Body of pancreas (tissue), 4 donors: ENCODE measurements at regions not wholly inside any gene's neighbourhood (a gene's known extent, or its start where the extent isn't known, plus 50 kb on each side); places are given as distances from the start of the nearest gene placed in this dataset.

Source experiments
- ATAC-seq: fragments of 150-250 bp; one replicate; pipeline ENCODE4 v1.9.1; 2016
- DNase-seq, 4 donors: peaks; one replicate each; pipeline ENCODE4 v3.0.0-alpha.2; 2019
- H3K27ac ChIP-seq, 4 donors: fragments of 200-600 bp; sonication (generic); 1 replicate in 3 of 4; 2 replicates in 1 of 4; pipeline versions ENCODE4 v1.5.1 to v1.6.1; 2016 to 2019; ENCODE audit warnings: mild to moderate bottlenecking in 1 of 4, mixed read lengths in 1 of 4, moderate library complexity in 1 of 4
- H3K27me3 ChIP-seq, 2 donors: fragments of 200-600 bp; sonication (generic); one replicate each; pipeline ENCODE4 v1.6.0; 2016; ENCODE audit warnings: mild to moderate bottlenecking in 1 of 2
- H3K36me3 ChIP-seq, 2 donors: fragments of 200-600 bp; sonication (generic); replicated peaks in 1 of 2; 2 replicates each; pipeline ENCODE4 v1.5.1; 2016; ENCODE audit warnings: low read depth in 2 of 2; ENCODE audit not compliant: insufficient read depth in 1 of 2
- H3K4me1 ChIP-seq: fragments of 200-600 bp; sonication (generic); one replicate; pipeline ENCODE4 v1.6.0; 2016
- H3K4me3 ChIP-seq, 2 donors: fragments of 200-600 bp; sonication (generic); 1 replicate in 1 of 2; 2 replicates in 1 of 2; pipeline ENCODE4 v1.5.1; 2016 to 2019
- H3K9me3 ChIP-seq, 3 donors: fragments of 200-600 bp; sonication (generic); 1 replicate in 2 of 3; 2 replicates in 1 of 3; pipeline ENCODE4 v1.5.1; 2016
- CTCF ChIP-seq, 7 experiments: fragments of 450-650 bp in 4 of 7; fragments of 200-600 bp in 3 of 7; sonication (generic) in 3 of 7; IDR thresholded peaks; one replicate each; pipeline ENCODE4 v1.5.1; 2016 to 2019; ENCODE audit warnings: antibody characterized with exemption in 7 of 7
- POLR2A ChIP-seq, 3 donors: fragments of 450-650 bp; IDR thresholded peaks; one replicate each; pipeline ENCODE4 v1.6.1; 2016; ENCODE audit warnings: antibody characterized with exemption in 3 of 3, mild to moderate bottlenecking in 2 of 3
- WGBS, 2 donors: methylation state at CpG; one replicate each; pipeline ENCODE4 v1.1.5; 2017; 5-methylcytosine and 5-hydroxymethylcytosine counted together
- intact Hi-C: fragments of 100-400 bp; cut with DNase I; formaldehyde crosslinking; loops from one replicate; pipeline ENCODE4 v1.15.1; 2023

- TF ChIP-seq CTCF (IDR thresholded peaks at IDR 0.05) (no peak), POLR2A (IDR thresholded peaks at IDR 0.05) (no peak)
- Histone ChIP-seq H3K27me3 (no peaks in the 10 kb centered on the region), H3K27ac (no peak overlapping the region), H3K36me3 (no peaks in the 10 kb centered on the region), H3K4me3 (no peak overlapping the region), H3K9me3 (no peaks in the 10 kb centered on the region), H3K4me1 (no peaks in the 10 kb centered on the region)
- WGBS, 2 donors: 76 to 77% methylated on average over 6 of the region's 6 CpGs
- DNase-seq (no peak), ATAC-seq (no peak)
- intact Hi-C loops: no loop called here
These were observed 547.7 kb upstream of the ZEB2 start for GRCh38 chr2:145067549-145068030.

GRCh38 chr2:145066856-145067548, 547.1 kb upstream of the ZEB2 start:
- TF ChIP-seq CTCF (IDR thresholded peaks at IDR 0.05): no peak
- no peak for TF ChIP-seq POLR2A (IDR thresholded peaks at IDR 0.05)
- Histone ChIP-seq H3K27ac (peak overlapping the region in 1 of 4 donors; percentile 5), H3K36me3 (no peaks in the 10 kb centered on the region), H3K4me3 (no peak overlapping the region), H3K4me1 (no peaks in the 10 kb centered on the region), H3K27me3 (no peaks in the 10 kb centered on the region), H3K9me3 (no peaks in the 10 kb centered on the region)
- ATAC-seq: no peak
- intact Hi-C loops: no loop called here
- 58 to 70% methylated on average over 3 of the region's 3 CpGs for WGBS, 2 donors
- no peak for DNase-seq

- ATAC-seq: no peak
- H3K4me1 ChIP-seq: no peaks in the 10 kb centered on the region
- no peaks in the 10 kb centered on the region for H3K36me3 ChIP-seq
- H3K9me3 ChIP-seq: no peaks in the 10 kb centered on the region
- peak overlapping the region in 1 of 4 donors; percentile 5 for H3K27ac ChIP-seq
- 61 to 64% methylated on average over 4 of the region's 4 CpGs for WGBS, 2 donors
- H3K4me3 ChIP-seq: no peak overlapping the region
- H3K27me3 ChIP-seq: no peaks in the 10 kb centered on the region
- TF ChIP-seq POLR2A (IDR thresholded peaks at IDR 0.05) (no peak), CTCF (IDR thresholded peaks at IDR 0.05) (no peak)
- intact Hi-C loops: no loop called here
- peak in 1 of 4 donors; percentile 5 for DNase-seq
These were observed 546.3 kb upstream of the ZEB2 start for GRCh38 chr2:145066151-145066661.

GRCh38 chr2:145065342-145065741, 545.4 kb upstream of the ZEB2 start:
- no peak for ATAC-seq
- H3K9me3 ChIP-seq: no peaks in the 10 kb centered on the region
- no peak for DNase-seq
- H3K27ac ChIP-seq: no peak overlapping the region
- no peaks in the 10 kb centered on the region for H3K36me3 ChIP-seq
- no peaks in the 10 kb centered on the region for H3K4me1 ChIP-seq
- intact Hi-C loops: no loop called here
- no peak for TF ChIP-seq POLR2A (IDR thresholded peaks at IDR 0.05)
- no peak for TF ChIP-seq CTCF (IDR thresholded peaks at IDR 0.05)
- WGBS, 2 donors: 85 to 86% methylated on average over 1 of the region's 1 CpG
- no peak overlapping the region for H3K4me3 ChIP-seq
- no peaks in the 10 kb centered on the region for H3K27me3 ChIP-seq

GRCh38 chr2:145064511-145064910, 544.6 kb upstream of the ZEB2 start:
- Histone ChIP-seq H3K4me1 (no peaks in the 10 kb centered on the region), H3K27me3 (no peaks in the 10 kb centered on the region), H3K4me3 (no peak overlapping the region), H3K27ac (no peak overlapping the region), H3K9me3 (no peaks in the 10 kb centered on the region), H3K36me3 (no peaks in the 10 kb centered on the region)
- 50 to 56% methylated on average over 1 of the region's 1 CpG for WGBS, 2 donors
- no peak for DNase-seq
- intact Hi-C loops: no loop called here
- no peak for ATAC-seq
- TF ChIP-seq POLR2A (IDR thresholded peaks at IDR 0.05): no peak
- no peak for TF ChIP-seq CTCF (IDR thresholded peaks at IDR 0.05)
